MM.1S (cell line): ENCODE measurements at regions not wholly inside any gene's neighbourhood (a gene's known extent, or its start where the extent isn't known, plus 50 kb on each side); places are given as distances from the start of the nearest gene placed in this dataset.

Experiments
- CTCF ChIP-seq: fragments of 300-600 bp; sonication (generic); IDR thresholded peaks from 2 replicates; pipeline ENCODE4 v1.5.1; 2016; ENCODE audit warnings: antibody characterized with exemption, low read length, mixed read lengths
- EZH2 ChIP-seq: fragments of 300-600 bp; sonication (generic); optimal IDR thresholded peaks from 2 replicates; pipeline ENCODE3; 2017; ENCODE audit warnings: low read depth, mild to moderate bottlenecking, antibody characterized with exemption, low read length, mixed read lengths
- EZH2phosphoT487 ChIP-seq: fragments of 300-600 bp; sonication (generic); IDR thresholded peaks from 2 replicates; pipeline ENCODE4 v1.6.1; 2018; ENCODE audit warnings: antibody characterized with exemption, low read length

- TF ChIP-seq CTCF (no peak), EZH2phosphoT487 (no peak), EZH2 (no peak)
Measured at GRCh38 chr2:118374974-118375755, 286.9 kb downstream of the INSIG2 start.
